Tibial nerve (tissue), 4 donors: ENCODE measurements at regions not wholly inside any gene's neighbourhood (a gene's known extent, or its start where the extent isn't known, plus 50 kb on each side); places are given as distances from the start of the nearest gene placed in this dataset.

ENCODE experiments used
- CTCF ChIP-seq, 5 experiments: fragments of 200-600 bp in 3 of 5; fragments of 450-650 bp in 2 of 5; sonication (generic) in 3 of 5; IDR thresholded peaks; one replicate each; pipeline ENCODE4 v1.5.1; 2016 to 2019; ENCODE audit warnings: antibody characterized with exemption in 5 of 5, mild to moderate bottlenecking in 3 of 5, moderate library complexity in 2 of 5
- EP300 ChIP-seq, 2 donors: sonication (generic); formaldehyde crosslinking; IDR thresholded peaks; one replicate each; pipeline ENCODE4 v1.6.1; 2017; ENCODE audit warnings: antibody characterized with exemption in 2 of 2, mild to moderate bottlenecking in 1 of 2

- no peak for TF ChIP-seq EP300 (IDR thresholded peaks at IDR 0.05)
- TF ChIP-seq CTCF (IDR thresholded peaks at IDR 0.05), result no peak
Measured at GRCh38 chr4:108291137-108291536, 122.4 kb upstream of the LEF1 start.
